NCI-H510A treated with DMSO at 0.1 percent for 48 hours (cell line): ENCODE measurements at regions not wholly inside any gene's neighbourhood (a gene's known extent, or its start where the extent isn't known, plus 50 kb on each side); places are given as distances from the start of the nearest gene placed in this dataset.

ENCODE experiments used
- DNase-seq: peaks from one replicate; lab custom pipeline; 2025; lab: John Stamatoyannopoulos, UW

DNA sequence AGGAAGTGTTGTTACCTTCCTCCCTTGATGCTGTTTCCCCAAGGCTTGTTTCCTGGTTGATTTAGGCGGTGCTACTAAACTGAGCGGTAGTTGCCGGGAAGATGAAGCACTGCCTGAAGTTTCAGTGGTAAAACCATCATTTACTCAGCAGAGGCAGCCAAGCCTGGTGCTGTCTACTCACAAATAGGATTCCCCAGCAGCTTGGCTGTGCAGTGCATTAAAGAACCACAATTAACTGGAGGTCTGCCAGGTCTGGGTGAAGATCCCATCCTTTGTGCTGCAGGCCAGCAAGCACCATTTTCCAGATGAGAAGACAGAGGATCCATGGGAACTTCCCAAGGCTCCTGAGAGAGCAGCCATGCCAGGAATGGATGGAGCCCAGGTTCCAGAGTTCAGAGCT, 231.9 kb upstream of the E2F8 start:
- DNase-seq, result no peak

DNA sequence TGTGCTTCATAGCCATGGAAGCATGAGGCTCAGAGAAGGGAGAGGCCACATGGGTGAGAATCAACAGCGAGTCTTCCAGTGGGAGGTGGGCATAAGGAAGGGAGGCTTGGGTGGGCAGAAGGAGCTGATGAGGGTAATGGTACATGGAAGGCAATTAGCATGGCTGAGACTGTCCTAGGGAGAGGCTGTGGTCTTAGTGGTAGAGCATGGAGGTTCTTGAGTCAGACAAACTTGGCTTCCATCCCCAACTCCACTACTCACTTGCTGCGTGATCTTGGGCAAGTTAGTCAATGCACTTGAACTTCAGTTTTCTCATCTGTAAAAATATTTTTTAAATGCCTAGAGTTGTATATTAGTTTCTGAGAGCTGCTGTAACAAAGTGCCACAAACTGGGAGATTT, 227.2 kb upstream of the E2F8 start:
- no peak for DNase-seq

DNA sequence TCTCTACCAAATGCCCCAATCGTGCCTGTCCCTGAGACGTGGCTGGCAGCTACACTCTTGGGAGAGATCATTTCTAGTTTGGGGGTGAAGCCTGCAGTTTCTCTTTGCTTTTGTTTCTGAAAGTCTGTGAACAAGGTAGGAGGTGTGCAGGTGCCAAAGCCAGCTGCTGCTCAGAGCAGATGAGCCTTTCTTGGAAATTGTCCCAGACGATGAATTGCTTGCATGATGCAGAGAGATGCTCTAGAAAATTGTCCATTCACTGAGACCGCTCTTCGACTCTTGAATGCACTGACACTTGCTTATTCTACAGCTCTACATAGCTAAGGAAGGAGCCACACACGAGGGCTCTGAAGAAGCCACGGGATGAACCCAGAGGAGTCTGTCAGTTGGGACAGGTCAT, 225.6 kb upstream of the E2F8 start:
- no peak for DNase-seq

DNA sequence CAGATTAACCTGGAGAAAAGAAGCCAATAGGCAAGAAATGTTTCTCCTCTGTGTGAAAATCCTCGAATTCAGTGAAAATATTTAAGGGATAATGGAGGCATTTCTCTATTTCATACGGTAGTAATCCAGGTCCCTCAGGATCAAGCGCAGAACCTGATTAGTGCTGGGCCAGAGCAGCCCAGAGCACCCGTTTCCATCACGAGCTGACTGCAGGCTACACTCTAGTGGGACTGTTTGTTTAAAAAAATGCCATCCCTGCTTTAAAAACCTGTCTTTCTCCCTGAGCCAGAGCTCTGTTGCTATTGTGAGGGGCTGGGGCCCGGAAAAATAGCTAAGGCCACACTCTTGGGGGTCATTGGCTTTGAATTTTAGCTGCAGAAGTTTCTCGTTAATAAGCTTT, 223.2 kb upstream of the E2F8 start:
- no peak for DNase-seq

DNA sequence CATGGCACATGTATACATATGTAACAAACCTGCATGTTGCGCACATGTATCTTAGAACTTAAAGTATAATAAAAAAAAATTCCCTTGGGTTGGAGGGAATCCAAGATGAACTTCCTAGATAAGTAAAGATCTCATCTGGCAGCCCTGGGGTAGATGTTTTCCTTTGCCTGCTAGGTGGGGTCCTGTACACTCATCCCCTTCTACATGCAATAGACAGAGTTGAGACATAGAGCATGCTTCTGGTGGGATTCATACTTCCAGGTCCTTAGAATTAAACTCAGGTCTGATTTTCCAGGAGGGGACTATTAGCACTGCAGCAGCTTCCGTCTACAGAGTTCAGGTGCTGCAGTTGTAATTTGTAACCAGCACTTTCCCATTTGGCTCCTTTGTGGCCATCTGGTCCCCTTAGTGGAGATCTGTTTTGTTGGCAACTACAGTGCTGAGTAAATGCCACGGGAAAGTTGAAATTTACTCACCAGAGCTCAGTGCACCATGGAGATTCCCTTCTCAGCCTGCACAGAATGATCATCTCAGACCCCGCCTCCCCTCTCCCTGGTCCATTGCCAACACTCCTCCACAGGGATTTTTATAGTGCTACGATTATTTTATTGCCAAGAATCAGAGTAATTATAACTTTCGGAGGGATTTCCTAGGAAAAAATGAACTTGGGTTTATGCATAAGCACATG, 220.1 kb upstream of the E2F8 start:
- no peak for DNase-seq

DNA sequence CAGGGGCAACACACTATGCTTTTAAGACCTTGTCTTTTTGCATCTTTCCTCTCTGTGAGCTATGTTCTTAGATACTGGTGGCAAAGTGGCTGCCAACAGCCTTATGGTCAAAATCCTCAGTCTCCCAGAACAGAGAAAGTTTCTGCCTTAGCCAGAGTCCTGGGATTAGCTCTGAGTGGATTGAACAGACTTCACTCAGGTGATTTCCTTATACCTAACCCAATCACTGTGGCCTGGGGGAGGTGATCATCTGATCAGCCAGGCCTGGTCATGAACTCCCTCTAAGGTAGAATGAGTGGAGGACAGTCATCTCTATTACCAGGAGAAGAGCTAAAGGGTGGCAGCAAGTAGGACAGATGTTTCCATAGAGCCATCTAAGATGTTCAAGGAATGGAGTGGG, 218.5 kb upstream of the E2F8 start:
- no peak for DNase-seq

DNA sequence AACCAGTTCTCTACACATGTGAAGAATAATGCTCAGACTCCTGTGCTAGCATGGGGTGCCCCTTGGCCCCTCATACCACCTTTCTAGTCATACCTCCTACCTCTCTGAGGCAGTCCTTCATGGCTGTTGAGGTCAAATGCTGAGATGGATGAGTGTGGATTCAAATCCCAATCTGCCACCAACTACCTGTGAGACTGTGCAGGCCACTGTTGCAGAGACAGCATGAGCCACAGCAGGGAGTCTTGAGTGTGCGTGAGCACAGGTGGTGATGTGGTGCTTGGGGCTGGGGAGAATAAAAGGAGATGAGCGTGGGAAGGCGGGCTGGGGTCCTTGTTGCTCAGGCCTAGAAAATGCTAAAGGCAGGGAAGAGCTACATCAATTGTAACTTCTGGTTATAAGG, 218.0 kb upstream of the E2F8 start:
- no peak for DNase-seq

DNA sequence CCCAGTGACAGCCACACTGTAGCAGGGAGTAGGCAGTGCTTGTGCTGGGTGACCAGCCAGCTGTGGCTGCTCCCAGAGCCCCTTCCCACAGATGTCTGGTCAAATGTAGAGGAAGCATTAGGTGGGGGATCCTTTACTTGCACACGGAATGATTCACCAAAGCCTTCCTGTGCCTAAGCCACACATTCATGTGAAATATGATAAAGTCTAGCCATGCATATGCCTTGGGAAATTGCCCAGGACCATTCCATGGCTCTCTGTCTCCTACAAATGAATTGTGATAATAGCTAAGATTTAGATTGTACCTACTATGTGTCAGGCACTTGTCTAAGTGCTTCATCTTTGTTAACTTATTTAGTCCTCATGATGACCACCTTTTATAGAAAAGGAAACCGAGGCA, 217.5 kb upstream of the E2F8 start:
- no peak for DNase-seq

DNA sequence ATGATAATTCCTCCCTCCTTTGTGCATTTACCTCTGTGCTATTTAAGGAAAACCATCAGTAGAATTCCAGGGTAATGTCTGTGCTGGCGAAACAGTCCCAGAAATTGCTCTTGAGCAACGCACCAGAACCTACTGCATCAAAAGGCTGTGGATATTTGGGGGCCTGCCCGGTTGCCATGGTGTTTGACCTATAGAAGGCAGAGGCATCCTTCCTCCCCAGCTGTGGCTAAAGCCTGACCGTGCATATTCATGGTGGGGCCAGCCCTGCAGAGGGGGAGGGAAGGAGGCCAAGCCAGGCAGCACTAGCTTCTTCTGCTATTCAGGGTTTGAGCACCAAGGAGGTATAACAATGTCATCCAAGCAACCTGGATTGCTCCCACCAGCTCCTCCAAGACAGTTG, 215.0 kb upstream of the E2F8 start:
- DNase-seq, result no peak

DNA sequence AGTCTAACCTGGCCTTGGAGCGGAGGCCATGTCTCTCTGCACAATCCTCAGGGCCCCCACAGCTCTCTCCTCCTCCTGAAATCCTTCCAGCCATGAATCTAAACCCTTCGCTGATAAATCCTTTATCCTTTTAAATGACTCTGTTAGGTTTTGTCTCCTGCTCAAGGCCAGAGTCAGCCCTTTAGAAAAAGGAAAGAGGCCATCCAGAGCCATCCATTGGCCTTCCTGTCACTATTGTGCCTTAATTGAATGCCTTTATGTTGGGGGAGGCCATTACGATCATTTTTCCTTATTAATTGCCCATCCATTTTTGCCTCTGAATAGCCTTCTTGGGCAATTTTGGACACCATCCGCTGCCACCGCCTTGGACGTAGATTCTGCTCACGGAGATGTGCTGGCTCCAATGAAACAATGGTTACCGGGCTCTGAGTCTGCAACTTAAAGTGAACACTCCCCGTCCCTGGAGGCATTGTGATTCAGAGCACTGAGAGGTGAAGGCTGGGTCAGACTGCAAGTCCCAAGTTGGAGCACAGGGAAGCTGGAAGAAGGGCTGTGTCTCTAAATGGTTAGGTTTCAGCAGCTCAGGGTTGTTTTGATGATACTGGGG, 213.0 kb upstream of the E2F8 start:
- no peak for DNase-seq

DNA sequence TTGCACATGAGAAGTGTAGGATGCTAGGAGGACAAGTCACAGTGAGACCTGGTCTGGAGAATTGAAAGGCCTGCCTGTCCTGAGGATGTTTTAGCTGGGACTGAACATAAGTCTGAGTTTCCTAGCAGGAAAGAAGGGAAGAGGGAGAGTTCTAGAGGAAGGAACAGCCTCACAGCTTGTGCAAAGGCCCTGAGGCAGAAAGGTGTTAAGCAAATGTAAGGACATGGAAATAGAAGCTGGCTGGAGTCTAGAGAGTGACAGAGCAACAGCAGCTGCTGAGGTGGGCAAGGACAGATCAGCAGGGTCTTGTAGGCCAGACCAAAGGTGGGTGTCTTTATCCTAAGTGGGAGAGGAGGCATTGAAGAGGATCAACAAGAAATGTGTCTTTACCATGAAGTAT, 210.9 kb upstream of the E2F8 start:
- DNase-seq, result no peak

DNA sequence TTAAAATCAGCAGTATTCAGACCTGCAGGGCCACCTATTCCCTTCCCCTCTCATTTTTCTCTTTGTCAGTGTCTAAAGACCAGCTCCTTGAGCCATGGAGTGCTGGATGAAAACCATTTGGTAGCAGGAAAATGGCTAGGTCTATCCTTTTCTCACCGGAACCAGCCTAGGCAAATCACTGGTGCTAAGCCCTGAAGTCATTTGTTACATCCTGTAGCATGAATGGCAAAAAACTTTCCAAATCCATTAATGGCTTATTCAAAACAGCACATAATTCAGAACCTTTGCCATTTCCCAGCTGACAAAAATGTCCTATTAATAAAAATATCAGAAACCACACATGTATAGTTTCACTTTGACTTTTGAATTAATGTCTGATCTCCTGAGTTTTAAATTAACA, 209.5 kb upstream of the E2F8 start:
- DNase-seq, result no peak

DNA sequence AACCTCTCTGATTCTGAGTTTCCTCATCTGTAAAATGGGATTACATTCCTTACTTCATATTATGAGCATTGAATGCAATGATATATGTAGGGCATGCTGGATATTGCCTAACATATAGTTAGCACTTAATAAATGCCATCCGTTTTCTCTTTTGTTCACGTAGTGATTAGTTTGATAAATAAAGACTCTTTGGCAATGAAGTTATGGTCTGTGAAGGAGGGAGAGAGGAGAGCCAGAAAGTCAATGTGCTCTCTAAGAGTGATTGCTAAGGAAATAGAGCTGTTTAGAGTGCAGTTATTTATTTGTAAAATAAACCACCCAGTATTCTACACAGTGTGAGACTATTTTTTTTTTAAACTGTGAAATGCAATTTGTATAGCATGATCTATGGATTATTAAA, 207.9 kb upstream of the E2F8 start:
- DNase-seq, result no peak

DNA sequence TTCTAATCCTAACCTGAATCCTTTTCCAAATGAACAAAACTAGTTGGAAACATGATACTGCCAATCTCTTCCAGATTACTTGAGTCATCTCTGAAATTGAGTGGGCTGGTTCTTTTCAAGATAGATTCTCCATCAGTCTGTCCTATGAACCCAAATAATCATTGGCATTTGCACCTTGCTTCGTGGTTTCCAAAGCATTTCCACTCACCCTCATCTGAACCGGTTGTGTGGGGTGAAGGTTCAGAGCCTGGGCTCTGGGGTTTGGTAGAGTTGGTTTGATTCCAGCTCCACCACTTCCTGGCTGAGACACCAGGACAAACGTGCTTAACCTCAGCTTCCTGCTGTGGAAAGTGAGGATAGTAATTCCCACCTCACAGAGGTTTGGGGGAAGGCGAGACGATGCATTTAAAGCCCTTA, 206.4 kb upstream of the E2F8 start:
- DNase-seq, result no peak

DNA sequence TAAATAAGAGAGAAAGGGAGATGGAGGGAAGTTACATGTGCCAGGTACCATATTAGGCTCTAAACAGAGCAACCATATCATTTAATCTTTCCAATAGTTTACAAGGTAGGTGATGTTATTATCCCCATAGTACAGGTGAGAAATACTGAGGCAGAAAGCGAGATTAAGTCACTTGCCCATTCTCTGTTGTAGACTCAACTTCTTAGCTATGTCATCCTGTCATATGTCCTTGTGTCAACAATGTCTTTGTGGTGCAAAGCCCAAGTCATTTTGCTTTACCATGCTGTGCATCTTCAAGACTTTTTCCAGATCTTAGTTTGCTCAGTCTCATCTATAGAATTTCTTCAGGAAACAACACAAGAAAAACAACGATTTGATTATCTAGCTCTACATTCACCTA, 205.0 kb upstream of the E2F8 start:
- no peak for DNase-seq

DNA sequence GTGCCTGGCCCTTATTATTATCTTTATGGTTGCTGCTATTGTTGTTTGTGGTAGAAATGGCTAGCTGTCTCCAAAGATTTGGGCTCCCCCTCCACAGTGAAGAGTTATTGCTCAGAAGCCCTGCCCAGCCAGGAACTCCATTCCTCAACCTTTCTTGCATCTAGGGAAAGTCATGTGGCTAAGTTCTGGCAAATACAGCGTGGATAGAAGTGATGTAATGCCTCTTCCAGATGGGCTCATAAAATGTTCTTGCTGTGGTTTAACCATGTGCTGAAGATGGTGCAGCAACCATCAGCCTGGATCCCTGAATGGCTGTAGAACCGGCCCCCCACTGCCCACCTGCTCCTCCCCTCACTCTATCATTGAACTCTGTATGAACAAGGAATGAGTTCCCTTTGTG, 203.5 kb upstream of the E2F8 start:
- no peak for DNase-seq

DNA sequence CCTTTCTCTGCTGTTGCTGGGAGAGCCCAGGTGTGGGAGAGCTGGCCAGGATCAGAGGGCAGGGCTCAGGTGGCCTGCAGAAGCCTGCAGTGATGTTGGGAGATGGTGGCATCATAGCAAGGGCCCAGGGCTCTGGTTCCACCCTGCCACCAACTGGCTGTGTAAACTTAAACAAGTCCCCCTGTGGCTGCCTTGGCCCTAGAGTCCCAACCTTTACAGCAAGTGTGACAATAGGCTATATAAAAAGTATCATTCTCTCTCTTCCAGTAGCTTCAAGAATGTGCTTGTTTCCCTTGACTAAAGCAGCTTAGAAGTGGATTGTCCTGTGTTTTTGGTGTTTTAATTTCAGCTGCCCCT, 201.8 kb upstream of the E2F8 start:
- DNase-seq, result no peak

DNA sequence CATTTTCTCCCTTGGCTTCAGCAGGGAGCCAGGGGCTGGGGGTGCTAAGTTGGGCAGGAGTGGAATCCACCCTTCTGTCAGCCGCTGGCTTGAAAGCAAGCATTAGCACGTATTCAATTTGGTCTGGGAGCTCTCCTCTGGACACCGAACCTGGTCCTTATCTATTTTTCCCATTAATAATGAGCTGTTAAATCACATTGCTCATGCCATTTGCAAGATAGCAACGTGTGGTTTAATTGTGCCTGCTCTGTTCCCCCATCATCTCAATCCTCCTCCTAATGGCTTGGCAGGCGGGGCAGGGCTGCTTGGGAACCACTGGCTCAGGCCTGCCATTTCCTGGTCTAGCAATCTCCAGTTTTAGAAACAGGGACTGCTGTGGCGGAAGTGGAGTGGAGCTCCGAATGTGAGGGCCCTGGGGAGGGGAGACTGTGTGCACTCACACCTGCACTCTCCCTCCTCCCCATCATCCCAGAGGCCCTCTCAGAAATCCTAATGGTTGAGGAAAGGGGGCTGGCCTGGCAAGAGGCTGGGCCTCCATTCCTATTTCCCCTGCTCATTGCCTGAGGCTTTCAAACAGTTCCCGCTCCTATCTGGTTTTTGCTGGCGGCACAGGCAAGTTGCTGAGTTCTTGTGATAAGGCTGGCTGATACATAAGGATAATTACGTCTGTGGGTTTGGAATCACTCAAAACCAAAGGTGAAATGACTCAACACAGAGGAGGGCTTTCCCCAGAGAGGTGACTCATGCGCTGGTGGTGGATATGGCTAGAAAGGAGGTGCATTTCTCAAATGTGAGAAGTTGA, 201.2 kb upstream of the E2F8 start:
- no peak for DNase-seq

DNA sequence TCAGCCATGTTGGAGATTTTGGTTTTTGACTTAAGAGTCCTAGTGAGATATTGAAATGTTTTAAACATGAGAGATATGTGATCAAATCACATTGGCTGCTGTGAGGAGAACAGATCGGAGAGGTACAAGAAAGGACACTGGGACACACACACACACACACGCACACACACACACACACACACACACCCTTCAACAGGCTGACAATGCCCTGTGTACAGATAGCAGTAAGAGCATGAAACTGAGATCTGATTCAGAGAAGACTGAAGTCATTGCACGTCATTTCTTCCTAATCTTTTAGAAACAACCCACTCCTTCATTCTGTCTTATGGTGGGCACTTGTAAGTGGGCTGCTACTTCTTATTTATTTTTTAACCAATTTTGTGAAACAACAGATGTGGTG, 200.5 kb upstream of the E2F8 start:
- no peak for DNase-seq

DNA sequence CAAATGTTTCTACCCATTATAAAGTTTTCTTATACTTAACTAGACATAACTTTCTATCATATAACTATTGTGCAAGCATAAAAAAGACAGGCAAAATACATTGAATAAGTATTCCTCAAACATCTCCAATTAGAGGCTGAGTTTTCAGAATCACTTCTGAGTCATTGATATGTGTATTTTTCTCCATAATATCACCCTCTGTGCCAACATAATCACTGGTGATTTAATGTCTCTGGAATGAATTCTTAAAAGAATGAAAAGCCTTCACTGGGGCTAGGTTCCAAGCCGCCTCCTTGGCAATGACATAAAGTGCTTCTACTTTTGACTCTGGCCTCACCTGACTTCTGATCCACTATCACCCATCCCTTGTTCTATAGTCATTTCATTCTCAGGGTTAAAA, 197.0 kb upstream of the E2F8 start:
- DNase-seq, result no peak

DNA sequence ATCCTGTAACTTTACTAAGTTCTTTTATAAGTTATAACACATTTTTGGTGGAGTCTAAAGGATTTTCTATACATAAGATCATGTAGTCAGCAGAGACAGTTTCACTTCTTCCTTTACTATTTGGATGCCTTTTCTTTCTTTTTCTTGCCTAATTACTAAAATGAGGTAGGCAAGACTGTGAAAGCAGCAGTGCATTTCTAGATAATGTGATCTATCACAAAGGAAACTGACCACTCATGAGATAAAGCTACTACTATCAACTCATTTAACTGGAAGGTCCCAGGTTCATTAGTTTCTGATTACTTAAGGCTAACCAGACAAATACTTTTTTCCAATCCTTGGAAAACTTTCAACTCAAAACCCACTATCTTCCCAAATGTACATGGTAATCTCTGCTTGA, 196.2 kb upstream of the E2F8 start:
- no peak for DNase-seq

DNA sequence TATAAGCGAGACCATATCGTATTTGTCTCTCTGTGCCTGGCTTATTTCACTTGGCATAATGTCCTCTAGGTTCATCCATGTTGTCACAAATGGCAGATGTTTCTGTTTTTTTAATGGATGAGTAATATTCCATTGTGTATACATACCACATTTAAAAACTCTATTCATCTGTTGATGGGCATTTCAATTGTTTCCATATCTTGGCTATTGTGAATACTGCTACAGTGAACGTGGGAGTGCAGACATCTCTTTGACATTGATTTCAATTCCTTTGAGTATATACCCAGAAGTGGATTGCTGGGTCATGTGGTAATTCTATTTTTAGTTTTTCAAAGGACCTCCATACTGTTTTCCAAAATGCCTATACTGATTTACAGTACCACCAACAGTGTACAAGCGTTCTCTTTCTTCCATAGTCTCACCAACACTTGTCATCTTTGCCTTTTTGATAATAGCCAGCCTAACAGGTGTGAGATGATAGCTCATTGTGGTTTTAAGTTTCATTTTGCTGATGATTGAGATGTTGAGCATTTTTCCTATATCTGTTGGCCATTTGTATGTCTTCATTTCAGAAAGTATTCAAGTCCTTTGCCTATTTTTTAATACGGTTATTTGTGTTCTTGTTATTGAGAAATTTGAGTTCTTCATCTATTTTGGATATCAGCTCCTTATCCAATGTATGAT, 194.7 kb upstream of the E2F8 start:
- no peak for DNase-seq

DNA sequence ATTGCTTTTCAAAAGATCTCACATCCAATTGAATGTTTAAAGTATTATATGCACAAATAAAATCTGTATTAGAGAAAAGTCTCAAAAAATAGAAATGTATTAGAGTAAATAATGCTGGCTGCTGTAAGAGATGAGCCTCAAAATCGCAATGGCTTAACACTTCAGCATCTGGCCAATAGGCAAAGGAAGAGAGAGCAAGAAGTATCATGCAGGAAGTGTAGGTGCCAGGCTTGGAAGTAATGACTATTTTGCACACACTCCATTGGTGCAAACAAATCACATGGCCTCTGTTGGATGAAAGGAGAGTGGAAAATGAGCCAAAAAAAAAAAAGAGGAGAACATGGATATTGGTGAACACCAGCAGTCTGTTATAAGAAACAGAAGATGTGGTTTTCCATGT, 193.0 kb upstream of the E2F8 start:
- no peak for DNase-seq
